Bronchial epithelial cell (primary cell): ENCODE measurements at regions not wholly inside any gene's neighbourhood (a gene's known extent, or its start where the extent isn't known, plus 50 kb on each side); places are given as distances from the start of the nearest gene placed in this dataset.

Source experiments
- DNase-seq: peaks from one replicate; pipeline ENCODE4 v3.0.0-alpha.2; 2010; ENCODE audit warnings: low read depth
- FAIRE-seq: peaks from 2 replicates; lab custom pipeline; 2011; peaks lifted over from hg19 to GRCh38; lab: Jason Lieb, UNC
- H3K27me3 ChIP-seq: 2 replicates; pipeline ENCODE4 v1.5.1; 2011; ENCODE audit warnings: low read length; ENCODE audit not compliant: control insufficient read depth, insufficient read depth
- H3K36me3 ChIP-seq: 2 replicates; pipeline ENCODE4 v1.5.1; 2011; ENCODE audit warnings: low read length; ENCODE audit not compliant: control insufficient read depth, insufficient read depth
- H3K4me3 ChIP-seq: 2 replicates; pipeline ENCODE4 v1.5.1; 2011; ENCODE audit warnings: mild to moderate bottlenecking, low read depth, low read length, control low read depth
- TF ChIP-seq, protein P1 (sequence below): IDR thresholded peaks from 2 replicates; pipeline ENCODE4 v1.5.1; 2011; ENCODE audit warnings: mild to moderate bottlenecking, moderate library complexity, low read length, control low read depth, inconsistent platforms; ENCODE audit not compliant: insufficient read depth, severe bottlenecking

DNA sequence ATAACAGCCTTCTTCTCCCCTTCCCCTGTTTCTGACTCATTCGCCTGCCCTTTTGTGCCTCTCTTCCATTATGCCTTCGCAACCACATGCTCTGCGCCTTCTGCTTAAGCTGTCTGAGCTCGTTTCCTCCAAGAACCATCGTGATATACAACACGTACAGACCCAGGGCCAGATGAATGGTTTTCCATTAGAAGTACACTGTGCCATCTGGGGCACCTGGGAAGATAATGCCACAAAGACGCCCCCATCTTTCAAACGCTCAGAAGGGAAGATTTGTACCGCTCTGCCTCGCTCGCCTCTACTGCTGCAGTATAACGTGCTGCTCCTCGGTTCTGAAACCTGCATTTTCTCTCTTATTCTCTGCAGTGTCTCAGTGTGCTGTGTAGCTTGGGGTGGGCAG lies 470.9 kb upstream of the STXBP6 start:
- no peak for FAIRE-seq
- Histone ChIP-seq H3K4me3 (no peak overlapping the region), H3K27me3 (no peaks in the 10 kb centered on the region), H3K36me3 (no peaks in the 10 kb centered on the region)
- TF ChIP-seq, protein P1, sequence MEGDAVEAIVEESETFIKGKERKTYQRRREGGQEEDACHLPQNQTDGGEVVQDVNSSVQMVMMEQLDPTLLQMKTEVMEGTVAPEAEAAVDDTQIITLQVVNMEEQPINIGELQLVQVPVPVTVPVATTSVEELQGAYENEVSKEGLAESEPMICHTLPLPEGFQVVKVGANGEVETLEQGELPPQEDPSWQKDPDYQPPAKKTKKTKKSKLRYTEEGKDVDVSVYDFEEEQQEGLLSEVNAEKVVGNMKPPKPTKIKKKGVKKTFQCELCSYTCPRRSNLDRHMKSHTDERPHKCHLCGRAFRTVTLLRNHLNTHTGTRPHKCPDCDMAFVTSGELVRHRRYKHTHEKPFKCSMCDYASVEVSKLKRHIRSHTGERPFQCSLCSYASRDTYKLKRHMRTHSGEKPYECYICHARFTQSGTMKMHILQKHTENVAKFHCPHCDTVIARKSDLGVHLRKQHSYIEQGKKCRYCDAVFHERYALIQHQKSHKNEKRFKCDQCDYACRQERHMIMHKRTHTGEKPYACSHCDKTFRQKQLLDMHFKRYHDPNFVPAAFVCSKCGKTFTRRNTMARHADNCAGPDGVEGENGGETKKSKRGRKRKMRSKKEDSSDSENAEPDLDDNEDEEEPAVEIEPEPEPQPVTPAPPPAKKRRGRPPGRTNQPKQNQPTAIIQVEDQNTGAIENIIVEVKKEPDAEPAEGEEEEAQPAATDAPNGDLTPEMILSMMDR: no peak
- no peak for DNase-seq

DNA sequence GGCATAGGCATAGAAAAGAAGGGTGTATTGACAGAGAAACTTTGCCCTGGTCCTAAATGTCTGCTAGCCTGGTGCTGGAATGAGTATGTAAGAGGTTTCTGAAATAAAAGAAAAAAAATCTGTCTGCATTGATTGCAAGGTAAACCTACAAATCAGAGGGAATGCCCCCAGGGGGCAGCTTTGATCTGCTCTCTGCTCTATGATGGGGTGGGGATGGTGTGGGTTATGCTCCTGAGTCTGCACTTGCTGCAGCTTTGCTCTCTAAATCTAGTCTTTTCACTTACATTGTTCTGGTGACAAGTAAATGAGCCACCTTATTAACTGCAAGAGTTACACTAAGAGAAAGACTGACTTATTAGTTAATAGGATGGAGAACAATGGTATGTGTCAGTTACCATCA lies 468.4 kb upstream of the STXBP6 start:
- FAIRE-seq (no peak), DNase-seq (no peak)
- H3K4me3 ChIP-seq: no peak overlapping the region
- H3K27me3 ChIP-seq: no peaks in the 10 kb centered on the region
- H3K36me3 ChIP-seq: no peaks in the 10 kb centered on the region
- TF ChIP-seq, protein P1: no peak

DNA sequence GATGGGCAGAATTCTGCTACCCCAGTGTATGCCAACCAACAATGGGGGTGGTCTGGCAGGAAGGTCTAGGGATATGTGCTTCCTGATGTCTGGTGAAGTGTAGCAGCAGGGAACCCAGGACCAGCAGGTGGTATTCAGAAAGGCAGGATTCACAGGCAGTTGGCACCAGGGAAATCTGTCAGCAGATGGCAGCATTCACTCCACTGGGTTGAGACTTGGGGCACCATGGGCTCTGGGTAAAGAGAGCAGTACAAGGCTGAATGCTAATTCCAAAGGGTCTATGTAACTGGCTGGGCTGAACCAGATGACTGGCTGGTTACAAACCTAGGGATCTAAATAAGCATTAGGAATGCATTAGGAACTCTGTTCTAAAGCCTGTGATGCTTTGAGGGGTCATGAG lies 466.9 kb upstream of the STXBP6 start:
- FAIRE-seq: no peak
- Histone ChIP-seq H3K4me3 (no peak overlapping the region), H3K36me3 (no peaks in the 10 kb centered on the region), H3K27me3 (no peaks in the 10 kb centered on the region)
- no peak for DNase-seq
- TF ChIP-seq, protein P1: no peak

DNA sequence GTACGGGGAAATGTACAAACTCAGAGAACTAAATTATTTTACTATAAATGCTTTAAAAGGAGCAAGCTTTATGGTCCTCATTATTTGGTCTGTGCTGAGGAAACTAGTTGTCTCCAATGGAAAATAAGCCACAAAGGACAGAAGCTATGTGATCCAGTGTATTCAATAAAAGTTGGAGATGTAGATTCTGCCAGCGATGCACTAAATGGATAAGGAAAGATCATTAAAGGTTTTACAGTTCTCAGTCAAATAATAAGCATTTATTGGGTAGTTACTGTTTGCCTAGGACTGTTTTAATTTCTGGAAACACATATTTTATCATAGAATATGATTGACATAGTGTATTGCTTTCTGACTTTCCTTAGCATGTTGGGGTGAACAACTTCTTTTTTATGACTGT lies 458.9 kb upstream of the STXBP6 start:
- no peaks in the 10 kb centered on the region for H3K27me3 ChIP-seq
- DNase-seq (no peak), FAIRE-seq (no peak)
- no peak overlapping the region for H3K4me3 ChIP-seq
- TF ChIP-seq, protein P1: no peak
- no peaks in the 10 kb centered on the region for H3K36me3 ChIP-seq

DNA sequence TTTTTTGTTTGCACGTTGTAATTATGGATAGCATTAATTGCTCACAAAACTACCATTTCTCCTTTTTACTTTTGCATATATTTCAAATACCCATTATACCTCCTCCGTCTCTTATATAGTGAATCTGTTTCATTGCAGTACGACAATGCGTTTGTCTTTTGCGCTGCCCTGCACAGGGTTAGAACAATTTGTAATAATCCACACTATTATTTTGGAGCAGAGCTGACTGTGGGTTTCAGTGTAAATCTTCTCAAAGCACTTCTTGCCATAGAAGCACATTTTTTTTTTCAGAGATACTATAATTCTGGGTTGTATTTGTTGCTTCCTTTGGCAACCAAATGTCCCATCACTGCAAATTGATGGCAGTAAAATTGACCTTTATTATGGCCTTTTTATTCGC lies 451.8 kb upstream of the STXBP6 start:
- H3K4me3 ChIP-seq: no peak overlapping the region
- no peaks in the 10 kb centered on the region for H3K36me3 ChIP-seq
- DNase-seq: no peak
- no peak for FAIRE-seq
- H3K27me3 ChIP-seq: no peaks in the 10 kb centered on the region
- TF ChIP-seq, protein P1: no peak

DNA sequence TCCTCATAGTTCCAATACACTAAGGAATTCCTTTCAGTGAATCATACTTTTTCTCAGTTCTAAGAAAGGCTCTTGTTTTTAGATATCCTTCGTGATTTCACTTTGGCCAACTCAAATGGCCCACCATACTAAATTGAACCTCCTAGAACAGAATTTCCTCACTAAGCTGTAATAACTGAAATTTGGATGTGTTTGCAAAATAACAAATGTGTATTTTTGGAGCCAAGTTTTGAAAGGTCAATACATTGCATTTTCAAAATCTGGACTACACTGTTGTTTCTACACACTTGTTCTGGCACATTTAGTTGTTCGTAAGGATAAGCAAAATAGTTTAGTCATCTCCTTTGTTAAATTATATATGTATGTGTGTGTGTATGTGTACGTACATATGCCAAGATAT lies 439.0 kb upstream of the STXBP6 start:
- Histone ChIP-seq H3K4me3 (no peak overlapping the region), H3K36me3 (no peaks in the 10 kb centered on the region), H3K27me3 (no peaks in the 10 kb centered on the region)
- FAIRE-seq (no peak), DNase-seq (no peak)
- TF ChIP-seq, protein P1: no peak
